ENCODE measurements at regions not wholly inside any gene's neighbourhood (a gene's known extent, or its start where the extent isn't known, plus 50 kb on each side); places are given as distances from the start of the nearest gene placed in this dataset.

DNA sequence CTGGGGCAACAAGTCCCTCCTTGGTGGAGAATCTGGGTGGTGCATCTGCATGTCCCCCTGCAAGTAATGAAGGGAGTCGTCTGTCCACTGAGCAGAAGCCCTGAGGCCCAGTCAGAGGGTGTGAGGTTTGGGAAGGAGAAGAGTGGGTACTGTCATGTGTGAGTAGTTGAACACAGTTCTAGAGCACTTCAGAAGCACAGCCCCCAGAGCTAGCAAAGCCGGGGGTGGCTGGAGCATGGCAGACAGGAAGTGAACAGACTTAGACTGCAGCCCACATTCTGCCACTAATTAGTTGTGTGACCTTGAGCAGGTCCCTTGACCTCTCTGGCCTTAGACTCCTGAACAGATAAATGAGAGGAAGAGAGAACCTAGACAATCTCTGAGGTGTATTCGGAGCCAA is 207.6 kb downstream of the UACA start:
- Histone ChIP-seq H3K4me3 (ENCODE audit: low read length in 3 of 3) (no peak overlapping the region), H3K27me3 (ENCODE audit: control insufficient read depth, insufficient read depth, low read length) (peaks cover 4% of the 10 kb centered on the region), H3K27ac (ENCODE audit: low read depth in 2 of 2, low read length in 2 of 2) (no peak overlapping the region), H3K36me3 (ENCODE audit: control insufficient read depth in 2 of 3, insufficient read depth in 3 of 3, low read length in 3 of 3) (no peaks in the 10 kb centered on the region), H3K9me3 (ENCODE audit: control insufficient read depth in 2 of 3, insufficient read depth in 1 of 3, low read length in 3 of 3) (no peaks in the 10 kb centered on the region), H3K4me1 (ENCODE audit: control insufficient read depth in 2 of 3, insufficient read depth in 2 of 3, low read depth in 1 of 3, low read length in 3 of 3) (peaks cover 0 to 10% (median 8%) of the 10 kb centered on the region in 3 donors), H3K9ac (ENCODE audit: low read length in 3 of 3) (no peak overlapping the region)
- intact Hi-C loops (cut with DNase I): no loop called here
- TF ChIP-seq, protein P1, sequence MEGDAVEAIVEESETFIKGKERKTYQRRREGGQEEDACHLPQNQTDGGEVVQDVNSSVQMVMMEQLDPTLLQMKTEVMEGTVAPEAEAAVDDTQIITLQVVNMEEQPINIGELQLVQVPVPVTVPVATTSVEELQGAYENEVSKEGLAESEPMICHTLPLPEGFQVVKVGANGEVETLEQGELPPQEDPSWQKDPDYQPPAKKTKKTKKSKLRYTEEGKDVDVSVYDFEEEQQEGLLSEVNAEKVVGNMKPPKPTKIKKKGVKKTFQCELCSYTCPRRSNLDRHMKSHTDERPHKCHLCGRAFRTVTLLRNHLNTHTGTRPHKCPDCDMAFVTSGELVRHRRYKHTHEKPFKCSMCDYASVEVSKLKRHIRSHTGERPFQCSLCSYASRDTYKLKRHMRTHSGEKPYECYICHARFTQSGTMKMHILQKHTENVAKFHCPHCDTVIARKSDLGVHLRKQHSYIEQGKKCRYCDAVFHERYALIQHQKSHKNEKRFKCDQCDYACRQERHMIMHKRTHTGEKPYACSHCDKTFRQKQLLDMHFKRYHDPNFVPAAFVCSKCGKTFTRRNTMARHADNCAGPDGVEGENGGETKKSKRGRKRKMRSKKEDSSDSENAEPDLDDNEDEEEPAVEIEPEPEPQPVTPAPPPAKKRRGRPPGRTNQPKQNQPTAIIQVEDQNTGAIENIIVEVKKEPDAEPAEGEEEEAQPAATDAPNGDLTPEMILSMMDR (IDR thresholded peaks at IDR 0.05; ENCODE audit: borderline replicate concordance, extremely low read depth, insufficient read depth): no peak
- FAIRE-seq (no peak), DNase-seq (no peak)

DNA sequence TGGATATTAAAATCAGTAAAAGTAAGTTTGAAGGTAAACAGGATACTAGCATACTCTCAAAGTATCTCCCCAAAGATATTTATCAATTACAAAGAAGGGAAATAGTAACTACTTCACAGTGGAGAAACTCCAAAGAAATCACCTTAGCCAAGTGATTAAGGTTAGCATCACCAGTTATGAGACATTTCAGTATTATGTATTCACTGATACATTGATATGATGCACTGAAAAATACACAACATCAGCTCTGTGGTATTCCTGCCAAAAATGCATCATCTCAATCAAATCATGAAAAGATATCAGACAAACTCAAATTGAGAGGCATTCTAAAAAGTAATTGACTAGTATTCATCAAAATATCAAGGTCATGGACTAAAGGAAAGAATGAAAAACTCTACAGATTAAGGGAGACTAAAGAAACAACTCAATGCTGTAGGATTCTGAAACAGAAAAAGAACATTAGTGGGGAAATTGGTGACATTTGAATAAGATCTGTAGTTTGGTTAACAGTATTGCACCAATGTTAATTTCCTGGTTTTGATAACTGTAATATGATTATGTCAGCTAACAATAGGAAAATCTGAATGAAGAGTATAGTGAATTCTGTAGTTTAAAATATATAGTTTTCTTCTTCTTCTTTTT is 215.4 kb downstream of the UACA start:
- TF ChIP-seq, protein P1 (IDR thresholded peaks at IDR 0.05; ENCODE audit: borderline replicate concordance, extremely low read depth, insufficient read depth): no peak
- no peaks in the 10 kb centered on the region for H3K36me3 ChIP-seq (ENCODE audit: control insufficient read depth in 2 of 3, insufficient read depth in 3 of 3, low read length in 3 of 3)
- H3K27me3 ChIP-seq (ENCODE audit: control insufficient read depth, insufficient read depth, low read length): no peaks in the 10 kb centered on the region
- no peak overlapping the region for H3K4me3 ChIP-seq (ENCODE audit: low read length in 3 of 3)
- H3K4me1 ChIP-seq (ENCODE audit: control insufficient read depth in 2 of 3, insufficient read depth in 2 of 3, low read depth in 1 of 3, low read length in 3 of 3): no peaks in the 10 kb centered on the region
- intact Hi-C loops (cut with DNase I): no loop called here
- FAIRE-seq (no peak), DNase-seq (no peak)
- H3K27ac ChIP-seq (ENCODE audit: low read depth in 2 of 2, low read length in 2 of 2): no peak overlapping the region
- no peak overlapping the region for H3K9ac ChIP-seq (ENCODE audit: low read length in 3 of 3)
- H3K9me3 ChIP-seq (ENCODE audit: control insufficient read depth in 2 of 3, insufficient read depth in 1 of 3, low read length in 3 of 3): no peaks in the 10 kb centered on the region

DNA sequence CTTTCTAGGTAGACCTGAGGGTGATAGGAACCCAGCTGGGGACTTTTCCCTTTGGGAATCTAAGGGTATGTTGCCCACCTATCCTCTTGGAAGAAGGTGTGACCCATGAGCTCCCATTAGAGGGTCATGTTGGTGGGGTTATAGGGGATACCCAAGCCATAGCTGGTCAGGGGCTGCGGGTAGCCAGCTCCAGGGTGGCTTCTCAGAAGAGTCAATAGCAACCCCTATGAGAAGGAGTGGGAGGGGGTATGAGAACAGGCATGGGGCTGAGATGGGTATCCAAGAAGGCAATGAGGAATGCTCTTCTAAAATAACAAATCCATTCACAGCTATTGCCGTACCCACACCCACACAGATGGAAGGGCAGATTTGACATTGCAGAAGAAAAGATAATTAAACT is 217.8 kb downstream of the UACA start:
- no peaks in the 10 kb centered on the region for H3K4me1 ChIP-seq (ENCODE audit: control insufficient read depth in 2 of 3, insufficient read depth in 2 of 3, low read depth in 1 of 3, low read length in 3 of 3)
- intact Hi-C loops (cut with DNase I): no loop called here
- no peak overlapping the region for H3K4me3 ChIP-seq (ENCODE audit: low read length in 3 of 3)
- TF ChIP-seq, protein P1 (IDR thresholded peaks at IDR 0.05; ENCODE audit: borderline replicate concordance, extremely low read depth, insufficient read depth): no peak
- FAIRE-seq (no peak), DNase-seq (no peak)
- no peak overlapping the region for H3K9ac ChIP-seq (ENCODE audit: low read length in 3 of 3)
- no peaks in the 10 kb centered on the region for H3K36me3 ChIP-seq (ENCODE audit: control insufficient read depth in 2 of 3, insufficient read depth in 3 of 3, low read length in 3 of 3)
- no peak overlapping the region for H3K27ac ChIP-seq (ENCODE audit: low read depth in 2 of 2, low read length in 2 of 2)
- H3K9me3 ChIP-seq (ENCODE audit: control insufficient read depth in 2 of 3, insufficient read depth in 1 of 3, low read length in 3 of 3): no peaks in the 10 kb centered on the region
- no peaks in the 10 kb centered on the region for H3K27me3 ChIP-seq (ENCODE audit: control insufficient read depth, insufficient read depth, low read length)

DNA sequence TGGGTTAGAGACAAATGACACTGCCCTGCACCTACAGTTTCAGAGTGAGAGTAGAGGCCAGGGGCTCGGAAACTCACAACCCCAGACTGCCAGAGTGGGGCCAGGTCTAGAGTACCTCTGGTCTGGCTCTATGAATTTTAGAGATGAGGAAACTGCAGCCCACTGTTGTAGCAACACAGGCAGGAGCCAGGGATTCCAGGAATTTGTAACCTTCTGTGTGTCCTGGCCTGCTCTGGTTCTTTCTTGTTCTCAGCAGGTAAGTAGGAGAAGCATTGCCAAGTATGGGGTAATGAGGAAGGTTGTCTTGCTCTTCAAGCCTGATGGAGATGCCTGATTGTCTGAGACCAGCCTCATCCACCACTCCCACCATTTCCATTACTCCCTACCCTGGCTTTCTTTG is 221.8 kb downstream of the UACA start:
- FAIRE-seq: no peak
- Histone ChIP-seq H3K27ac (ENCODE audit: low read depth in 2 of 2, low read length in 2 of 2) (no peak overlapping the region), H3K36me3 (ENCODE audit: control insufficient read depth in 2 of 3, insufficient read depth in 3 of 3, low read length in 3 of 3) (no peaks in the 10 kb centered on the region), H3K9ac (ENCODE audit: low read length in 3 of 3) (no peak overlapping the region), H3K27me3 (ENCODE audit: control insufficient read depth, insufficient read depth, low read length) (no peaks in the 10 kb centered on the region), H3K4me3 (ENCODE audit: low read length in 3 of 3) (no peak overlapping the region), H3K9me3 (ENCODE audit: control insufficient read depth in 2 of 3, insufficient read depth in 1 of 3, low read length in 3 of 3) (no peaks in the 10 kb centered on the region), H3K4me1 (ENCODE audit: control insufficient read depth in 2 of 3, insufficient read depth in 2 of 3, low read depth in 1 of 3, low read length in 3 of 3) (no peaks in the 10 kb centered on the region)
- intact Hi-C loops (cut with DNase I): no loop called here
- DNase-seq: no peak
- TF ChIP-seq, protein P1 (IDR thresholded peaks at IDR 0.05; ENCODE audit: borderline replicate concordance, extremely low read depth, insufficient read depth): no peak
